Gastrocnemius medialis (tissue), 4 donors: ENCODE measurements at regions not wholly inside any gene's neighbourhood (a gene's known extent, or its start where the extent isn't known, plus 50 kb on each side); places are given as distances from the start of the nearest gene placed in this dataset.

Source experiments
- CTCF ChIP-seq, 5 experiments: fragments of 450-650 bp in 3 of 5; fragments of 200-600 bp in 2 of 5; sonication (generic) in 2 of 5; IDR thresholded peaks in 4 of 5; conservative IDR thresholded peaks in 1 of 5; 1 replicate in 4 of 5; 2 replicates in 1 of 5; pipeline ENCODE4 v1.5.1; 2016 to 2019; ENCODE audit warnings: antibody characterized with exemption in 5 of 5, mild to moderate bottlenecking in 3 of 5, moderate library complexity in 3 of 5
- POLR2A ChIP-seq, 2 donors: fragments of 450-650 bp; IDR thresholded peaks; one replicate each; pipeline ENCODE4 v1.6.1; 2017; ENCODE audit warnings: antibody characterized with exemption in 2 of 2, mild to moderate bottlenecking in 2 of 2, moderate library complexity in 2 of 2

DNA sequence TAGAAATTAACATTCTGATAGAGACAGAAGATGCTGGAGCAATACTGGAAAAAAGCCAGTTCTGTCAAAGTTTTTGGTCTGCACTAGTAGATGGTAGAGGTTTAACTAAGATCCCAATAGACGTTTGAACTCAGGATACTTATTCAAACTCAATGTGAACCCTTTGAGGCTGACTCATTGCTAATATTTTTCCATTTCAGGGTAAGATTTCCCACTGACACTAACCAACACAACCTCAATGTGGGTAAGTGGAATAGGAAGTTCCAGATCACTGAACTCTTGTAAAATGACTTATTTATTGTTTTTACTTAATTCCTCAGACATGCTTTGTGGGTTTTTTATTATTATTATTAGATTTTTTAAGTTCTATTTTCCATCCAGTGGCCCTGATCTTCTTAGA lies 1024.8 kb downstream of the EPHA3 start:
- TF ChIP-seq CTCF (IDR thresholded peaks at IDR 0.05 in 4 of 5, conservative IDR thresholded peaks at IDR 0.05 in 1 of 5) (no peak), POLR2A (IDR thresholded peaks at IDR 0.05) (no peak)
